Fibroblast of lung (primary cell): ENCODE measurements at regions not wholly inside any gene's neighbourhood (a gene's known extent, or its start where the extent isn't known, plus 50 kb on each side); places are given as distances from the start of the nearest gene placed in this dataset.

Experiments
- DNase-seq, 2 donors: peaks; one replicate each; pipeline versions ENCODE4 v3.0.0 to v3.0.0-alpha.2; 2010; ENCODE audit warnings: low read depth in 2 of 2
- H2AFZ ChIP-seq: 2 replicates; pipeline ENCODE4 v1.5.1; 2012; ENCODE audit warnings: low read length, control low read depth, inconsistent platforms
- H3K27ac ChIP-seq: 2 replicates; pipeline ENCODE4 v1.5.1; 2011; ENCODE audit warnings: low read length, control low read depth; ENCODE audit not compliant: insufficient read depth
- H3K27me3 ChIP-seq: 2 replicates; pipeline ENCODE4 v1.5.1; 2011; ENCODE audit warnings: mild to moderate bottlenecking, low read length; ENCODE audit not compliant: control insufficient read depth, insufficient read depth
- H3K36me3 ChIP-seq: 2 replicates; pipeline ENCODE4 v1.5.1; 2011; ENCODE audit warnings: low read length; ENCODE audit not compliant: control insufficient read depth, insufficient read depth
- H3K4me1 ChIP-seq: 2 replicates; pipeline ENCODE4 v1.5.1; 2011; ENCODE audit warnings: low read length; ENCODE audit not compliant: control insufficient read depth, insufficient read depth; ENCODE audit errors: extremely low read depth
- H3K4me2 ChIP-seq: 2 replicates; pipeline ENCODE4 v1.5.1; 2011; ENCODE audit warnings: low read length, control low read depth; ENCODE audit not compliant: insufficient read depth; ENCODE audit errors: extremely low read depth
- H3K4me3 ChIP-seq, 4 experiments: fragments of 200-600 bp in 1 of 4; sonication (generic) in 1 of 4; replicated peaks in 1 of 4; 2 replicates each; pipeline ENCODE4 v1.5.1; 2011 to 2016; ENCODE audit warnings: low read length in 4 of 4, low read depth in 3 of 4, mild to moderate bottlenecking in 3 of 4, control low read depth in 2 of 4, inconsistent platforms in 1 of 4, mixed read lengths in 1 of 4; ENCODE audit not compliant: insufficient read depth in 1 of 4; ENCODE audit errors: control extremely low read depth in 1 of 4
- H3K79me2 ChIP-seq: 2 replicates; pipeline ENCODE4 v1.5.1; 2012; ENCODE audit warnings: mild to moderate bottlenecking, low read length, inconsistent platforms; ENCODE audit not compliant: control insufficient read depth, insufficient read depth
- H3K9ac ChIP-seq: 2 replicates; pipeline ENCODE4 v1.5.1; 2011; ENCODE audit warnings: mild to moderate bottlenecking, low read length, control low read depth; ENCODE audit not compliant: insufficient read depth
- H3K9me3 ChIP-seq: 2 replicates; pipeline ENCODE4 v1.5.1; 2012; ENCODE audit warnings: low read depth, low read length; ENCODE audit not compliant: control insufficient read depth, insufficient read depth
- H4K20me1 ChIP-seq: 2 replicates; pipeline ENCODE4 v1.5.1; 2011; ENCODE audit warnings: low read length; ENCODE audit not compliant: control insufficient read depth, insufficient read depth; ENCODE audit errors: extremely low read depth
- EZH2 ChIP-seq: IDR thresholded peaks from 2 replicates; pipeline ENCODE4 v1.5.1; 2012; ENCODE audit warnings: low read length, control low read depth, mild to moderate bottlenecking; ENCODE audit errors: missing control alignments
- TF ChIP-seq, protein P1 (sequence below), 2 donors: IDR thresholded peaks in 1 of 2; conservative IDR thresholded peaks in 1 of 2; 1 replicate in 1 of 2; 2 replicates in 1 of 2; pipeline ENCODE4 v1.5.1; 2011 to 2012; ENCODE audit warnings: low read length in 2 of 2, control low read depth in 1 of 2, inconsistent platforms in 1 of 2, low read depth in 1 of 2, mild to moderate bottlenecking in 1 of 2

DNA sequence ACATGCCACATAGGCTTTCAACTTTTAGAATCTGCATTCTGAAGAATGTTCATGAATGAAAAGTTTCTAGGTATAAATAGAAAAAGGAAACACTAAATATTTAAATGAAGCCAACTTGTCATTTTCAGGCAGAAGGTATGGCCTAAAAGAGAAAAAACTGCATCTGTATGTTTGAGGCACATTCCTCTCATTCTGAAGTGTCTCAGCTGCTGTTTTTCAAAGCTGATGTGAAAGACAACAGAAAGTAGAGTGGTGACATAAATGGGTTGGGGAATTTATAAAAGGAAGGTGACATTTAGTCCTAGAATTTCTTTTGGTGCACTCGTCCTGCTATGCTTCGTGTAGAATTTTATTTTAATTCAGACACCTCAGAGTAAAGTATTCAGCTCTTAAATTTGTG is 539.6 kb upstream of the SLITRK5 start:
- no peaks in the 10 kb centered on the region for H4K20me1 ChIP-seq
- no peak overlapping the region for H3K4me3 ChIP-seq
- H2AFZ ChIP-seq = no peak overlapping the region
- H3K9ac ChIP-seq = no peak overlapping the region
- no peaks in the 10 kb centered on the region for H3K79me2 ChIP-seq
- H3K4me1 ChIP-seq = no peaks in the 10 kb centered on the region
- H3K9me3 ChIP-seq = no peaks in the 10 kb centered on the region
- H3K27ac ChIP-seq = no peak overlapping the region
- DNase-seq = no peak
- TF ChIP-seq, protein P1, sequence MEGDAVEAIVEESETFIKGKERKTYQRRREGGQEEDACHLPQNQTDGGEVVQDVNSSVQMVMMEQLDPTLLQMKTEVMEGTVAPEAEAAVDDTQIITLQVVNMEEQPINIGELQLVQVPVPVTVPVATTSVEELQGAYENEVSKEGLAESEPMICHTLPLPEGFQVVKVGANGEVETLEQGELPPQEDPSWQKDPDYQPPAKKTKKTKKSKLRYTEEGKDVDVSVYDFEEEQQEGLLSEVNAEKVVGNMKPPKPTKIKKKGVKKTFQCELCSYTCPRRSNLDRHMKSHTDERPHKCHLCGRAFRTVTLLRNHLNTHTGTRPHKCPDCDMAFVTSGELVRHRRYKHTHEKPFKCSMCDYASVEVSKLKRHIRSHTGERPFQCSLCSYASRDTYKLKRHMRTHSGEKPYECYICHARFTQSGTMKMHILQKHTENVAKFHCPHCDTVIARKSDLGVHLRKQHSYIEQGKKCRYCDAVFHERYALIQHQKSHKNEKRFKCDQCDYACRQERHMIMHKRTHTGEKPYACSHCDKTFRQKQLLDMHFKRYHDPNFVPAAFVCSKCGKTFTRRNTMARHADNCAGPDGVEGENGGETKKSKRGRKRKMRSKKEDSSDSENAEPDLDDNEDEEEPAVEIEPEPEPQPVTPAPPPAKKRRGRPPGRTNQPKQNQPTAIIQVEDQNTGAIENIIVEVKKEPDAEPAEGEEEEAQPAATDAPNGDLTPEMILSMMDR (conservative IDR thresholded peaks at IDR 0.05 in 1 of 2, IDR thresholded peaks at IDR 0.05 in 1 of 2; ENCODE audit: low read depth in 1 of 2, low read length in 2 of 2) = no peak
- no peak for TF ChIP-seq EZH2
- H3K4me2 ChIP-seq = no peak overlapping the region
- no peaks in the 10 kb centered on the region for H3K27me3 ChIP-seq
- H3K36me3 ChIP-seq = no peaks in the 10 kb centered on the region

DNA sequence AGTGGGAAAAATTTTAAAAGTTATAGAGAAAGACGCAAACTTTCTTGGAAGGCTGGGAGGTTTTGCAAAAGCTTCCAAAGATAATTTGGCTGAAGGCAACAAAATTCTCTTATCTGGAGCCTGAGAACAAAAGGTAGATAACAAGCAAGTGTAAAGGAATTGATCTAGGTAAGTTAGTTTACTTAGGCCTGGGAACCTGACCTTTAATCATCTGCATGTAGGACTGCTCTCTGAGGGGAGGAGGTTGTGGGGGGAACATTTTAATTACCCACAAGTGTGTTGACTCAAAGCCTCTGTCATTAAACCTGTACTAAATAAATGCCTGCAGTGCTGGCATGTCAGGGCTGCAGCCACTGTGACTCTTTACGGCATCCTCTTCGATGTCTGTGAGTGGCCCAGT is 532.3 kb upstream of the SLITRK5 start:
- H2AFZ ChIP-seq = no peak overlapping the region
- no peak overlapping the region for H3K27ac ChIP-seq
- no peaks in the 10 kb centered on the region for H3K27me3 ChIP-seq
- no peaks in the 10 kb centered on the region for H3K36me3 ChIP-seq
- DNase-seq = no peak
- no peaks in the 10 kb centered on the region for H3K9me3 ChIP-seq
- no peak for TF ChIP-seq EZH2
- TF ChIP-seq, protein P1 (conservative IDR thresholded peaks at IDR 0.05 in 1 of 2, IDR thresholded peaks at IDR 0.05 in 1 of 2; ENCODE audit: low read depth in 1 of 2, low read length in 2 of 2) = no peak
- H4K20me1 ChIP-seq = no peaks in the 10 kb centered on the region
- H3K79me2 ChIP-seq = no peaks in the 10 kb centered on the region
- H3K9ac ChIP-seq = no peak overlapping the region
- no peak overlapping the region for H3K4me2 ChIP-seq
- no peaks in the 10 kb centered on the region for H3K4me1 ChIP-seq
- H3K4me3 ChIP-seq = no peak overlapping the region

DNA sequence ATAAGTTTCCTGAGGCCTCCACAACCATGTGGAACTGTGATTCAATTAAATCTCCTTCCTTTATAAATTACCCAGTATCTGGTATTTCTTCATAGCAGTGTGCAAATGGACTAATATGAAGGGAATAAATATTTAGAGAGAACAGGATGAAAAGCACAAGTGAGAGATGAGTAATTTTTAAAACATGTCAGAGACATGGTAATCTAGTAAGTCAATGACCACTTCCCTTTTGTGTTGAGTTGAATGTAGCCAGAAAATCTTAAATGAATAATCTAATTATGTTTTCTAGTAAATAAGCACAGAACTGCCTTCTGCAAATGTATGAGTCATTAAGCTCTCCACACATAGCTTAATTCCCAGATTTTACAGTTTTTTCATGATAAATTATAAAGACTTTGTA is 524.1 kb upstream of the SLITRK5 start:
- Histone ChIP-seq H2AFZ (no peak overlapping the region), H3K27me3 (no peaks in the 10 kb centered on the region), H3K9me3 (no peaks in the 10 kb centered on the region), H3K9ac (no peak overlapping the region), H3K36me3 (no peaks in the 10 kb centered on the region), H4K20me1 (no peaks in the 10 kb centered on the region), H3K79me2 (no peaks in the 10 kb centered on the region), H3K27ac (no peak overlapping the region), H3K4me3 (no peak overlapping the region), H3K4me2 (no peak overlapping the region), H3K4me1 (no peaks in the 10 kb centered on the region)
- no peak for TF ChIP-seq EZH2
- TF ChIP-seq, protein P1 (conservative IDR thresholded peaks at IDR 0.05 in 1 of 2, IDR thresholded peaks at IDR 0.05 in 1 of 2; ENCODE audit: low read depth in 1 of 2, low read length in 2 of 2) = no peak
- DNase-seq = peak; percentile 62 to 67
